HFFc6 (cell line): ENCODE measurements at regions not wholly inside any gene's neighbourhood (a gene's known extent, or its start where the extent isn't known, plus 50 kb on each side); places are given as distances from the start of the nearest gene placed in this dataset.

Source experiments
- DNase-seq: peaks from one replicate; pipeline ENCODE4 v3.0.0-alpha.2; 2018
- H3K27ac Mint-ChIP-seq: 2 replicates; pipeline ENCODE4 v1.8.0; 2020; ENCODE audit warnings: mild to moderate bottlenecking, mixed read lengths
- H3K27me3 Mint-ChIP-seq: 2 replicates; pipeline ENCODE4 v1.8.0; 2021; ENCODE audit warnings: mild to moderate bottlenecking, moderate library complexity, mixed read lengths; ENCODE audit not compliant: insufficient read depth
- H3K36me3 Mint-ChIP-seq: 2 replicates; pipeline ENCODE4 v1.8.0; 2021; ENCODE audit warnings: low read depth, mixed read lengths
- H3K4me1 Mint-ChIP-seq: 2 replicates; pipeline ENCODE4 v1.8.0; 2020; ENCODE audit warnings: low read depth, mixed read lengths
- H3K4me3 Mint-ChIP-seq: 2 replicates; pipeline ENCODE4 v1.8.0; 2020; ENCODE audit warnings: mild to moderate bottlenecking, moderate library complexity, mixed read lengths
- H3K9me3 Mint-ChIP-seq: 2 replicates; pipeline ENCODE4 v1.8.0; 2020; ENCODE audit warnings: mild to moderate bottlenecking, mixed read lengths
- CTCF ChIP-seq: fragments of 200-600 bp; sonication (generic); IDR thresholded peaks from 2 replicates; pipeline ENCODE4 v1.5.0; 2021; ENCODE audit warnings: antibody characterized with exemption, mild to moderate bottlenecking

GRCh38 chr1:101364370-101365120 lies 127.7 kb downstream of the S1PR1 start:
- Mint-ChIP-seq H3K9me3 (no peaks in the 10 kb centered on the region), H3K4me1 (peaks cover 32% of the 10 kb centered on the region), H3K4me3 (no peak overlapping the region), H3K27ac (no peak overlapping the region), H3K36me3 (no peaks in the 10 kb centered on the region), H3K27me3 (peaks cover 13% of the 10 kb centered on the region)
- no peak for DNase-seq
- TF ChIP-seq CTCF = no peak

- no peaks in the 10 kb centered on the region for H3K9me3 Mint-ChIP-seq
- TF ChIP-seq CTCF = no peak
- DNase-seq = no peak
- no peak overlapping the region for H3K27ac Mint-ChIP-seq
- no peaks in the 10 kb centered on the region for H3K36me3 Mint-ChIP-seq
- H3K27me3 Mint-ChIP-seq = peaks cover 9% of the 10 kb centered on the region
- peaks cover 32% of the 10 kb centered on the region for H3K4me1 Mint-ChIP-seq
- H3K4me3 Mint-ChIP-seq = no peak overlapping the region
Observed at GRCh38 chr1:101365186-101365585, 128.4 kb downstream of the S1PR1 start.

- H3K27ac Mint-ChIP-seq = peak overlapping the region; percentile 44
- H3K36me3 Mint-ChIP-seq = no peaks in the 10 kb centered on the region
- H3K4me1 Mint-ChIP-seq = peaks cover 36% of the 10 kb centered on the region
- H3K27me3 Mint-ChIP-seq = peaks cover 7% of the 10 kb centered on the region
- no peak for TF ChIP-seq CTCF
- no peaks in the 10 kb centered on the region for H3K9me3 Mint-ChIP-seq
- no peak for DNase-seq
- H3K4me3 Mint-ChIP-seq = no peak overlapping the region
Observed at GRCh38 chr1:101365878-101366277, 129.1 kb downstream of the S1PR1 start.

- no peaks in the 10 kb centered on the region for H3K9me3 Mint-ChIP-seq
- H3K36me3 Mint-ChIP-seq = no peaks in the 10 kb centered on the region
- peaks cover 2% of the 10 kb centered on the region for H3K27me3 Mint-ChIP-seq
- H3K4me1 Mint-ChIP-seq = peaks cover 44% of the 10 kb centered on the region
- DNase-seq = peak; percentile 43
- TF ChIP-seq CTCF = no peak
- H3K27ac Mint-ChIP-seq = no peak overlapping the region; the same call in 1 of the 2 replicates
- no peak overlapping the region for H3K4me3 Mint-ChIP-seq
Observed at GRCh38 chr1:101366513-101367215, 129.8 kb downstream of the S1PR1 start.

GRCh38 chr1:101367630-101368029 lies 130.8 kb downstream of the S1PR1 start:
- peaks cover 46% of the 10 kb centered on the region for H3K4me1 Mint-ChIP-seq
- H3K36me3 Mint-ChIP-seq = no peaks in the 10 kb centered on the region; the same call in 1 of the 2 replicates
- peaks cover 3% of the 10 kb centered on the region for H3K9me3 Mint-ChIP-seq
- DNase-seq = no peak
- TF ChIP-seq CTCF = no peak
- H3K27me3 Mint-ChIP-seq = peaks cover 5% of the 10 kb centered on the region
- H3K27ac Mint-ChIP-seq = no peak overlapping the region
- H3K4me3 Mint-ChIP-seq = no peak overlapping the region
